DND-41 (cell line): ENCODE measurements at regions not wholly inside any gene's neighbourhood (a gene's known extent, or its start where the extent isn't known, plus 50 kb on each side); places are given as distances from the start of the nearest gene placed in this dataset.
A peak's percentile ranks its signal among the peaks of the same experiment; 100 is the strongest.
"Not testable (repeated sequence)": the region's sequence is repeated elsewhere in the genome, so short reads cannot be mapped to it uniquely, and the experiment has no call there.

ENCODE experiments used
- ATAC-seq: fragments of 200-7000 bp; cut with Tn5 transposase; 3 replicates; pipeline ENCODE4 v1.9.1; 2021; ENCODE audit warnings: low read depth; ENCODE audit not compliant: insufficient read depth
- DNase-seq: peaks from one replicate; pipeline ENCODE4 v3.0.0-alpha.2; 2020
- H2AFZ ChIP-seq: 2 replicates; pipeline ENCODE4 v1.6.0; 2012; ENCODE audit warnings: low read depth, low read length
- H3K27ac ChIP-seq: 2 replicates; pipeline ENCODE4 v1.5.1; 2012; ENCODE audit warnings: low read length, inconsistent platforms
- H3K27me3 ChIP-seq: fragments of 200-600 bp; sonication (generic); 2 replicates; pipeline ENCODE4 v1.6.0; 2012; ENCODE audit warnings: low read length, mild to moderate bottlenecking, inconsistent platforms; ENCODE audit not compliant: insufficient read depth, poor library complexity
- H3K36me3 ChIP-seq: 2 replicates; pipeline ENCODE4 v1.5.1; 2012; ENCODE audit warnings: low read length, inconsistent platforms; ENCODE audit not compliant: insufficient read depth
- H3K4me1 ChIP-seq: 2 replicates; pipeline ENCODE4 v1.5.1; 2012; ENCODE audit warnings: mild to moderate bottlenecking, low read length; ENCODE audit not compliant: insufficient read depth
- H3K4me2 ChIP-seq: 2 replicates; pipeline ENCODE4 v1.6.0; 2012; ENCODE audit warnings: mild to moderate bottlenecking, moderate library complexity, low read length, inconsistent platforms; ENCODE audit not compliant: insufficient read depth
- H3K4me3 ChIP-seq, 2 experiments: fragments of 200-600 bp in 1 of 2; shearing (Covaris generic) in 1 of 2; 2 replicates each; pipeline ENCODE4 v1.5.1; 2012 to 2016; ENCODE audit warnings: inconsistent platforms in 2 of 2, low read length in 2 of 2, mild to moderate bottlenecking in 2 of 2, low read depth in 1 of 2, moderate library complexity in 1 of 2
- H3K79me2 ChIP-seq: 2 replicates; pipeline ENCODE4 v1.6.0; 2012; ENCODE audit warnings: low read length, inconsistent platforms; ENCODE audit not compliant: insufficient read depth
- H3K9ac ChIP-seq: 2 replicates; pipeline ENCODE4 v1.6.0; 2012; ENCODE audit warnings: low read depth, mild to moderate bottlenecking, inconsistent platforms, low read length, moderate library complexity
- H3K9me3 ChIP-seq: 2 replicates; pipeline ENCODE4 v1.5.1; 2012; ENCODE audit warnings: low read length, moderate library complexity, mild to moderate bottlenecking, inconsistent platforms; ENCODE audit not compliant: insufficient read depth, severe bottlenecking
- H4K20me1 ChIP-seq: 2 replicates; pipeline ENCODE4 v1.6.0; 2012; ENCODE audit warnings: low read length; ENCODE audit not compliant: insufficient read depth
- CTCF ChIP-seq: IDR thresholded peaks from 2 replicates; pipeline ENCODE4 v1.5.1; 2012; ENCODE audit warnings: borderline replicate concordance, low read length, moderate library complexity, mild to moderate bottlenecking; ENCODE audit not compliant: poor library complexity, severe bottlenecking; ENCODE audit errors: extremely low read depth
- EZH2 ChIP-seq: IDR thresholded peaks from 3 replicates; pipeline ENCODE4 v1.6.1; 2012; ENCODE audit warnings: borderline replicate concordance, low read depth, mild to moderate bottlenecking, moderate library complexity, low read length, inconsistent platforms; ENCODE audit not compliant: severe bottlenecking

GRCh38 chr5:125244531-125244930 lies 498.1 kb upstream of the ZNF608 start:
- no peaks in the 10 kb centered on the region for H3K36me3 ChIP-seq
- H3K4me1 ChIP-seq: no peaks in the 10 kb centered on the region
- H3K79me2 ChIP-seq: no peaks in the 10 kb centered on the region
- no peak overlapping the region for H2AFZ ChIP-seq
- no peak for TF ChIP-seq EZH2
- no peak for TF ChIP-seq CTCF
- DNase-seq (no peak), ATAC-seq (no peak)
- H3K9ac ChIP-seq: no peak overlapping the region
- no peak overlapping the region for H3K27ac ChIP-seq
- no peaks in the 10 kb centered on the region for H3K9me3 ChIP-seq
- no peaks in the 10 kb centered on the region for H3K27me3 ChIP-seq
- H3K4me2 ChIP-seq: no peak overlapping the region
- H3K4me3 ChIP-seq: no peak overlapping the region
- no peaks in the 10 kb centered on the region for H4K20me1 ChIP-seq

GRCh38 chr5:125245216-125245615 lies 498.8 kb upstream of the ZNF608 start:
- TF ChIP-seq EZH2: no peak
- no peak for TF ChIP-seq CTCF
- Histone ChIP-seq H3K27ac (no peak overlapping the region), H2AFZ (no peak overlapping the region), H3K4me3 (no peak overlapping the region), H3K27me3 (no peaks in the 10 kb centered on the region), H3K36me3 (no peaks in the 10 kb centered on the region), H3K9me3 (no peaks in the 10 kb centered on the region), H3K4me1 (no peaks in the 10 kb centered on the region), H4K20me1 (no peaks in the 10 kb centered on the region), H3K9ac (no peak overlapping the region), H3K4me2 (no peak overlapping the region), H3K79me2 (no peaks in the 10 kb centered on the region)
- no peak for ATAC-seq
- no peak for DNase-seq

- Histone ChIP-seq H4K20me1 (no peaks in the 10 kb centered on the region), H3K4me2 (no peak overlapping the region), H2AFZ (0 out of 2 replicates have a peak overlapping the region, but pooled peaks have one; percentile 22), H3K27ac (no peak overlapping the region), H3K4me1 (no peaks in the 10 kb centered on the region), H3K9ac (no peak overlapping the region), H3K36me3 (no peaks in the 10 kb centered on the region), H3K9me3 (peaks cover 11% of the 10 kb centered on the region), H3K79me2 (no peaks in the 10 kb centered on the region), H3K27me3 (no peaks in the 10 kb centered on the region), H3K4me3 (no peak overlapping the region)
- ATAC-seq: no peak
- no peak for DNase-seq
- TF ChIP-seq CTCF: no peak
- TF ChIP-seq EZH2: no peak
Observed at GRCh38 chr5:125249400-125249799, 503.0 kb upstream of the ZNF608 start.

DNA sequence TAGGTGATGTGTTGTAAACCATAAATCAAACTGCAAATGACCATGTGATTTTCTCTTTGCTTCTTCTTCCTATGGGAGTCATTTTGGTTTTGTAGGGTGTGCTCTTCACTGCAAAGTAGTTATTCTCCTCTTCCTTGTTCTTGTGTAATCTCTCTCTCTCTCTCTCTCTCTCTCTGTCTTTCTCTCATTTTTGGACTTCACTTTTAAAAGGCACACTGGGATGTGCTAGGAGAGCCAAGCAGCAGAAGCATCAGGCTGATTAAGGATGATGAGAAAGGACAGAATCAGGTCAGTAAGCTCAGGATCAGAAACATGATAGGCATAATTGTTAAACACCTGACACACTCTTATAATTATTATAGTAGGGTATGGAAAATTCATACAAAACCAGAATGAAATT lies 505.3 kb upstream of the ZNF608 start:
- DNase-seq (no peak), ATAC-seq (no peak)
- no peaks in the 10 kb centered on the region for H3K79me2 ChIP-seq
- H3K9ac ChIP-seq: no peak overlapping the region
- no peak overlapping the region for H3K4me3 ChIP-seq
- peaks cover 16% of the 10 kb centered on the region for H3K9me3 ChIP-seq
- TF ChIP-seq CTCF (no peak), EZH2 (no peak)
- H3K4me1 ChIP-seq: no peaks in the 10 kb centered on the region
- H3K27me3 ChIP-seq: no peaks in the 10 kb centered on the region
- no peaks in the 10 kb centered on the region for H3K36me3 ChIP-seq
- H3K27ac ChIP-seq: no peak overlapping the region
- no peak overlapping the region for H2AFZ ChIP-seq
- no peaks in the 10 kb centered on the region for H4K20me1 ChIP-seq
- no peak overlapping the region for H3K4me2 ChIP-seq

- not testable (repeated sequence) for H2AFZ ChIP-seq, H3K4me1 ChIP-seq, H4K20me1 ChIP-seq, H3K27ac ChIP-seq, ATAC-seq, H3K36me3 ChIP-seq, H3K9ac ChIP-seq, H3K4me3 ChIP-seq, H3K27me3 ChIP-seq, DNase-seq, H3K79me2 ChIP-seq, H3K4me2 ChIP-seq
- peaks cover 16% of the 10 kb centered on the region for H3K9me3 ChIP-seq
Observed at GRCh38 chr5:125253634-125254033, 507.2 kb upstream of the ZNF608 start.
